H54 (cell line): ENCODE measurements at regions not wholly inside any gene's neighbourhood (a gene's known extent, or its start where the extent isn't known, plus 50 kb on each side); places are given as distances from the start of the nearest gene placed in this dataset.
"Not testable (repeated sequence)": the region's sequence is repeated elsewhere in the genome, so short reads cannot be mapped to it uniquely, and the experiment has no call there.

Source experiments
- DNase-seq: peaks from one replicate; pipeline ENCODE4 v3.0.0; 2011; ENCODE audit warnings: low spot score, mixed read lengths; ENCODE audit not compliant: insufficient read length
- FAIRE-seq: peaks from 3 replicates; lab custom pipeline; 2011; peaks lifted over from hg19 to GRCh38; lab: Jason Lieb, UNC
- POLR2A ChIP-seq: IDR thresholded peaks from 2 replicates; pipeline ENCODE4 v1.6.1; 2011; ENCODE audit warnings: low read depth, mild to moderate bottlenecking, low read length

GRCh38 chrX:19198473-19198872, 76.2 kb upstream of the ADGRG2 start:
- DNase-seq (no peak), FAIRE-seq (no peak)
- no peak for TF ChIP-seq POLR2A

- DNase-seq (no peak), FAIRE-seq (no peak)
- TF ChIP-seq POLR2A = no peak
Measured at GRCh38 chrX:19202171-19202570, 79.9 kb upstream of the ADGRG2 start.

GRCh38 chrX:19204636-19205035, 82.4 kb upstream of the ADGRG2 start:
- FAIRE-seq = no peak
- no peak for DNase-seq
- no peak for TF ChIP-seq POLR2A

GRCh38 chrX:19212037-19212436, 89.8 kb upstream of the ADGRG2 start:
- no peak for FAIRE-seq
- DNase-seq = no peak
- TF ChIP-seq POLR2A = no peak

- no peak for TF ChIP-seq POLR2A
- FAIRE-seq (no peak), DNase-seq (no peak)
Measured at GRCh38 chrX:19213610-19214152, 91.4 kb upstream of the ADGRG2 start.

- no peak for TF ChIP-seq POLR2A
- no peak for DNase-seq
- no peak for FAIRE-seq
Measured at GRCh38 chrX:19214311-19214710, 92.0 kb upstream of the ADGRG2 start.

- no peak for FAIRE-seq
- no peak for TF ChIP-seq POLR2A
- no peak for DNase-seq
Measured at GRCh38 chrX:19225909-19226308, 103.6 kb upstream of the ADGRG2 start.

GRCh38 chrX:19229896-19230295, 107.6 kb upstream of the ADGRG2 start:
- not testable (repeated sequence) for FAIRE-seq, DNase-seq

- no peak for TF ChIP-seq POLR2A
- FAIRE-seq (no peak), DNase-seq (no peak)
Measured at GRCh38 chrX:19237901-19238300, 105.8 kb upstream of the PDHA1 start.

GRCh38 chrX:19243431-19243830, 100.3 kb upstream of the PDHA1 start:
- no peak for TF ChIP-seq POLR2A
- FAIRE-seq = no peak
- no peak for DNase-seq

- DNase-seq, FAIRE-seq: not testable (repeated sequence)
Measured at GRCh38 chrX:19244921-19245320, 98.8 kb upstream of the PDHA1 start.

GRCh38 chrX:19245711-19246269, 97.9 kb upstream of the PDHA1 start:
- no peak for TF ChIP-seq POLR2A
- no peak for FAIRE-seq
- no peak for DNase-seq

GRCh38 chrX:19256986-19257385, 86.7 kb upstream of the PDHA1 start:
- no peak for FAIRE-seq
- no peak for TF ChIP-seq POLR2A
- DNase-seq = no peak

GRCh38 chrX:19261026-19261425, 82.7 kb upstream of the PDHA1 start:
- not testable (repeated sequence) for DNase-seq, FAIRE-seq

- no peak for FAIRE-seq
- TF ChIP-seq POLR2A = no peak
Measured at GRCh38 chrX:19270727-19271126, 73.0 kb upstream of the PDHA1 start.

More at GRCh38 chrX:19270727-19271126, 73.0 kb upstream of the PDHA1 start:
- DNase-seq = no peak
